NT2/D1 (cell line): ENCODE measurements at regions not wholly inside any gene's neighbourhood (a gene's known extent, or its start where the extent isn't known, plus 50 kb on each side); places are given as distances from the start of the nearest gene placed in this dataset.

Experiments used
- DNase-seq: peaks from one replicate; pipeline ENCODE4 v3.0.0-alpha.2; 2011; ENCODE audit warnings: low read depth, low spot score
- H3K27me3 ChIP-seq: 2 replicates; pipeline ENCODE4 v1.6.0; 2011; ENCODE audit warnings: mild to moderate bottlenecking; ENCODE audit not compliant: insufficient read length, insufficient read depth
- H3K36me3 ChIP-seq: 2 replicates; pipeline ENCODE4 v1.6.1; 2011; ENCODE audit warnings: mild to moderate bottlenecking, low read length, mixed read lengths; ENCODE audit not compliant: insufficient read depth, insufficient read length
- H3K4me1 ChIP-seq: 2 replicates; pipeline ENCODE4 v1.5.1; 2011; ENCODE audit not compliant: insufficient read depth, insufficient read length
- H3K4me3 ChIP-seq: 2 replicates; pipeline ENCODE4 v1.5.1; 2011; ENCODE audit warnings: low read depth; ENCODE audit not compliant: insufficient read length
- H3K9ac ChIP-seq: 2 replicates; pipeline ENCODE4 v1.6.0; 2011; ENCODE audit warnings: low read depth; ENCODE audit not compliant: insufficient read length
- H3K9me3 ChIP-seq: 2 replicates; pipeline ENCODE4 v1.5.1; 2011; ENCODE audit warnings: mild to moderate bottlenecking, low read length; ENCODE audit not compliant: insufficient read depth
- SUZ12 ChIP-seq: IDR thresholded peaks from 2 replicates; pipeline ENCODE4 v1.6.1; 2011; ENCODE audit not compliant: insufficient read length, insufficient read depth; ENCODE audit errors: extremely low read depth
- YY1 ChIP-seq: IDR thresholded peaks from 2 replicates; pipeline ENCODE4 v1.6.1; 2011; ENCODE audit not compliant: insufficient read length, insufficient read depth
- ZNF274 ChIP-seq: IDR thresholded peaks from 2 replicates; pipeline ENCODE4 v1.6.1; 2011; ENCODE audit warnings: mild to moderate bottlenecking, low read depth, low read length

GRCh38 chr5:175765858-175766257, 105.5 kb upstream of the CPLX2 start:
- H3K36me3 ChIP-seq, result no peaks in the 10 kb centered on the region
- DNase-seq, result no peak
- H3K27me3 ChIP-seq, result no peaks in the 10 kb centered on the region
- no peak for TF ChIP-seq ZNF274
- no peak for TF ChIP-seq SUZ12
- TF ChIP-seq YY1, result no peak
- H3K9ac ChIP-seq, result no peak overlapping the region
- H3K4me1 ChIP-seq, result no peaks in the 10 kb centered on the region
- H3K9me3 ChIP-seq, result peaks cover 39% of the 10 kb centered on the region
- no peak overlapping the region for H3K4me3 ChIP-seq

- Histone ChIP-seq H3K9me3 (peaks cover 30% of the 10 kb centered on the region), H3K27me3 (no peaks in the 10 kb centered on the region), H3K4me3 (no peak overlapping the region), H3K9ac (no peak overlapping the region), H3K36me3 (no peaks in the 10 kb centered on the region), H3K4me1 (no peaks in the 10 kb centered on the region)
- peak; percentile 16 for DNase-seq
- TF ChIP-seq SUZ12 (no peak), YY1 (no peak), ZNF274 (no peak)
These were observed 104.4 kb upstream of the CPLX2 start for GRCh38 chr5:175766963-175767362.

GRCh38 chr5:175772747-175773533, 98.4 kb upstream of the CPLX2 start:
- Histone ChIP-seq H3K27me3 (no peaks in the 10 kb centered on the region), H3K36me3 (no peaks in the 10 kb centered on the region), H3K4me3 (no peak overlapping the region), H3K9ac (no peak overlapping the region), H3K9me3 (no peaks in the 10 kb centered on the region), H3K4me1 (no peaks in the 10 kb centered on the region)
- DNase-seq, result no peak
- TF ChIP-seq SUZ12 (no peak), ZNF274 (no peak), YY1 (no peak)

- Histone ChIP-seq H3K4me1 (no peaks in the 10 kb centered on the region), H3K4me3 (no peak overlapping the region), H3K27me3 (no peaks in the 10 kb centered on the region), H3K9ac (no peak overlapping the region), H3K36me3 (no peaks in the 10 kb centered on the region), H3K9me3 (no peaks in the 10 kb centered on the region)
- no peak for DNase-seq
- TF ChIP-seq YY1 (no peak), SUZ12 (no peak), ZNF274 (no peak)
These were observed 97.8 kb upstream of the CPLX2 start for GRCh38 chr5:175773534-175774070.

- Histone ChIP-seq H3K4me1 (peaks cover 2% of the 10 kb centered on the region), H3K9ac (no peak overlapping the region), H3K27me3 (no peaks in the 10 kb centered on the region), H3K4me3 (no peak overlapping the region), H3K9me3 (no peaks in the 10 kb centered on the region), H3K36me3 (no peaks in the 10 kb centered on the region)
- DNase-seq, result no peak
- no peak for TF ChIP-seq YY1
These were observed 96.0 kb upstream of the CPLX2 start for GRCh38 chr5:175775416-175775815.

- Histone ChIP-seq H3K36me3 (no peaks in the 10 kb centered on the region), H3K9me3 (no peaks in the 10 kb centered on the region), H3K27me3 (no peaks in the 10 kb centered on the region), H3K4me3 (no peak overlapping the region), H3K4me1 (peaks cover 2% of the 10 kb centered on the region), H3K9ac (no peak overlapping the region)
- TF ChIP-seq YY1, result no peak
- TF ChIP-seq ZNF274, result no peak
- TF ChIP-seq SUZ12, result no peak
- DNase-seq, result no peak
These were observed 92.4 kb upstream of the CPLX2 start for GRCh38 chr5:175778951-175779503.

- Histone ChIP-seq H3K9ac (no peak overlapping the region), H3K4me1 (peaks cover 2% of the 10 kb centered on the region), H3K9me3 (no peaks in the 10 kb centered on the region), H3K4me3 (no peak overlapping the region), H3K36me3 (no peaks in the 10 kb centered on the region), H3K27me3 (no peaks in the 10 kb centered on the region)
- TF ChIP-seq YY1 (no peak), SUZ12 (no peak), ZNF274 (no peak)
- DNase-seq, result no peak
These were observed 87.6 kb upstream of the CPLX2 start for GRCh38 chr5:175783739-175784138.

GRCh38 chr5:175784230-175784629, 87.1 kb upstream of the CPLX2 start:
- no peaks in the 10 kb centered on the region for H3K9me3 ChIP-seq
- H3K9ac ChIP-seq, result no peak overlapping the region
- no peak overlapping the region for H3K4me3 ChIP-seq
- H3K4me1 ChIP-seq, result no peaks in the 10 kb centered on the region
- no peak for TF ChIP-seq ZNF274
- TF ChIP-seq YY1, result no peak
- no peak for TF ChIP-seq SUZ12
- no peaks in the 10 kb centered on the region for H3K27me3 ChIP-seq
- DNase-seq, result no peak
- H3K36me3 ChIP-seq, result no peaks in the 10 kb centered on the region
